NCI-H226 (cell line): ENCODE measurements at regions not wholly inside any gene's neighbourhood (a gene's known extent, or its start where the extent isn't known, plus 50 kb on each side); places are given as distances from the start of the nearest gene placed in this dataset.

Experiments
- DNase-seq: peaks from one replicate; pipeline ENCODE4 v3.0.0-alpha.2; 2015

DNA sequence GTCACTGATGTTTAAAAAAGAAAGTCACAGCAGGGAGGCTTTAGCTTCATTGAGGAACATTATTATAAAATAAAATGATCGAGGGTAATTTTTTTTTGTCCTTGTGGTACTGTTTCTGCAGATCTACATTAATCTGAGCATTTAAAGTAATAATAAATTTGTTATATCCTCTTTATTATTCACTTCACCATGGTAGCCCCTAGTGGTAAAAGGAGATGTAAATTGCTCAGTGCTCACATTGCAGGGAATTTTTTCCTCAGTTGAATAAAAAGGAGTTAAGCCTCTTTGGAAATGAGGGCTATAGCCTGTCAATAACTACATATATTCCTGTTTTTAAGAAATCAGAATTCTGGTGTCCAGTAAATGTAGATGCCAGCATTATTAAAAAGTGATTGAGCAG lies 99.7 kb upstream of the VPREB1 start:
- DNase-seq = no peak

DNA sequence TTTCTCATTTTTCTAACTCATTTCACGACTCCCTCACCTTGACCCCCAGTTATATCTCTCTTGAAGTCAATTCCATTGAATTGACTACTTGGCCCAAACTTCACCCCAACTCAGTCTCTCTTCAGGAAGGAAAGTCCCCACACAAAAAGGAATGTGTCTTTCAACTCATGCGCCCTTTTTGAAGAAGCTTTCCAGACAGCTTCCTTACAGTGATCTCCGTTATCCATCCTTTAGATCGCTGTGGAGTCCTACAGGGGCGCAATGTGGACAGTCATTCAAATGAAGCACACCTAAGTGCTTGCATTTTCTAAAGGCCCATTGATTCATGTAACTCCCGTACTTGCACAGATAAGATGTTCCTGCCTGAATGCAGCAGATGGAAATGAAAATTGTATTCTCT lies 101.1 kb upstream of the VPREB1 start:
- DNase-seq = no peak

DNA sequence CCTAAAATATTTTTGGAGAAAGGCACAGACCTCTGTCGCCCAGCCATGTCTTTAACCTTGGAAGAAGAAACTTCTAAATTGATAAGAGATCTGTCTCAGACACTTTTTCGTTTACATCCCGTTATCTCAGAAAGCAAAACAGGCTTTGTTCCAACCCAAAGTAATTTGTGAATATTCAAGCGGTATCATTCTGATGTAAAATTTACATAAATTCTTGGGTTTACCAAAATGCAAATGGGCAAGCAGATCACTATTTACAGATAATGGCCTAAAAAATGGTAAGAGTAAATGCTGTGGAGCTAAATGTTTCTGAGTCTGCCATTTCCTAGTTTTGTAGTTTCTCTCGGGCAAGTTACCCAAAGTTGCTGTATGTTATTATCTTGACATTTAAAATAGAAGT lies 101.9 kb upstream of the VPREB1 start:
- DNase-seq = no peak

DNA sequence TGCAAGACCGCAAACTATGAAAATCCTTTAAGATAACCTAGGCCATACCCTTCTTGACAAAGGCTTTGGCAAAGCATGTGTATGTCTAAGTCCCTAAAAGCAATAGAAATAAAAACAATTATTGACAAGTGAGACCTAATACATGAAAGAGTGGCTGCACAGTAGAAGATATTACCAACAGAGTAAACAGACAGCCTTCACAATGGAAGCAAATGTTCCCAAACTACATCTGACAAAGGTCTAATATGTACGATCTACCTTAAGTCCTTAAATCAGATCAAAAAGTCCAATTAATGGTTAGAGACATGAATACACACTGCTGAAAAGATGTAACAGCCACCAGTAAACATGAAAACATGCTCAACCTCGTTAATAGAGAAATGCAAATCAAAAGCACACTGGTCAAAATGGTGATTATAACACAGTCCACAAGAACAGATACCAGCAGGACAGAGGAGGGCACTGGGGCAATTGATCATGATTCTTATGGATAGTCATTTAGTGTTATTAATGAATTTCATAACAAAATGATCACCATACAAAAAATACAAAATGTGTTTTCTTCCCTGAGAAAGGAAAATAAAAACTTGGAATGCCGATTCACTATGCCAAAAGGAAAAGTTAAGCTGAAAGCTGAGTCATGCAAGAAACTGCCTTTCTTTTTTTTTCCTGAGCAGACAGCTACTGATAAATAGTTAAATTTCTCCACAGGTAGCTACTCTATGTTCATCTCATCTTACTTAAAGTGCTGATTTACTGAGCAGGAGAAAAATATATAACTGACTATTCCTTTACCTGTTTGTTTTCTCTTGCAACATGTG lies 102.6 kb upstream of the VPREB1 start:
- no peak for DNase-seq

DNA sequence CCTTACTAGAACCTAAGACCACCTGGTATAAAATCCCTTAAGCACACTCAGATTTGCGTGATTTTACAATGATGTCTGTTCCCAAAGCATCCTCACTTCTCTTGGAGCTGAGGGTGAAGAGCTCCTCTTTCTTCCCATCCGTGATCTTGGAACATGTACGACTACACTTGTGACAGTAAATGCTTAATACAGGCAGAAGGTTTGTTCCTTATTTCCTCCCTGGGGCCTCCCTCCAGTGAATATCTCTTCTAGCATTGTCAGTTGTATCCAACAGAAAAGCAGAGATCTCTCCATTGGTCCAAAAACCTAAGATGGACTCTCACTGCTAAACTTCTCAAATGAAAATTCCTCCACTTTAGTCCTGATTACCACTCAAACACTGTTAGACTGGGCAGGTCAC lies 103.6 kb upstream of the VPREB1 start:
- DNase-seq = no peak

DNA sequence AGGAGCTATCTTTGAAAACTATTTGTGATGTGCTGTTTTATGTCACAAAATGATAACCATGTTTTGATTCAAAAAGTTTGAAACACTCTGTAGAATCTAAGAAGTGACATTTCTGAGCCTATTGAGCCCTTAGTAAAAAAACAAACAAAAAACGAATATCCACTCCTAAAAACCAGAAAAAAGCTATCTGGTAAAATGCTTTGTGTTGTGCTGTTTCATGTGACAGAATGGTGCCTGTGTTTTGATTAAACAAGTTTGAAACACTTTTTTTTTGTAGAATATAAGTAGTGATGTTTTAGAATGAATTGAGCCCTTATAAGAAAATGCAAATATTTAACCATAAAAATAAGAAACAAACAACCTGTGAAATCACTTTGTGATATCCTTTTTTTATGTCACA lies 105.2 kb upstream of the VPREB1 start:
- no peak for DNase-seq

DNA sequence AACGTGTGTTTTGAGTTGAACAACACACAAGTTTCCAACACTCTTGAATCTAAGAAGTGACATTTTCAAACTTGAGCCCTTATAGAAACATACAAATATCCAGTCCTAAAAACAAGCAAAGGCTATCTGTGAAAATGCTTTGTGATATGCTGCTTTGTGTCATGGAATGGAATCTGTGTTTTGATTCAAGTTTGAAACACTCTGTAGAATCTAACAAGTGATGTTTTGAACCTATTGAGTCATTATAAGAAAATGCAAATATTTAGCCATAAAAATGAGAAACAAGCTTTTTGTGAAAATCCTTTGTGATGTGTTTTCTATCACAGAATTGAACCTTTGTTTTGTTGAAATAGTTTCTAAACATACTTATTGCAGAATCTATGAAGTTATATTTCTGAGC lies 105.7 kb upstream of the VPREB1 start:
- no peak for DNase-seq

DNA sequence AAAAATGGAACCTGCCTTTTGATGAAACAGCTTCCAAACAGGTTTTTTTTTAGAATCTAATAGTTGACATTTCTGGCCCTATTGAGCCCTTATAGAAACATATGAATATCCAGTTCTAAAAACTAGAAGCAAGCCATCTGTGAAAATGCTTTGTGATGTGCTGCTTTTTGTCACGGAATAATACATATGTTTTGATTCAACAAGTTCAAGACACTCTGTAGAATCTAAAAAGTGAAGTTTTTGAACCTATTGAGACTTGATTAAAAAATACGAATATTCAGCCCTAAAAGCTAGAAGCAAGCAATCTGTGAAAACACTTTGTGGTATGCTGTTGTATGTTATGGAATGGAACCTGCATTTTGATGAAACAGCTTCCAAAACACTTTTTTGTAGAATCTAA lies 106.7 kb upstream of the VPREB1 start:
- no peak for DNase-seq

DNA sequence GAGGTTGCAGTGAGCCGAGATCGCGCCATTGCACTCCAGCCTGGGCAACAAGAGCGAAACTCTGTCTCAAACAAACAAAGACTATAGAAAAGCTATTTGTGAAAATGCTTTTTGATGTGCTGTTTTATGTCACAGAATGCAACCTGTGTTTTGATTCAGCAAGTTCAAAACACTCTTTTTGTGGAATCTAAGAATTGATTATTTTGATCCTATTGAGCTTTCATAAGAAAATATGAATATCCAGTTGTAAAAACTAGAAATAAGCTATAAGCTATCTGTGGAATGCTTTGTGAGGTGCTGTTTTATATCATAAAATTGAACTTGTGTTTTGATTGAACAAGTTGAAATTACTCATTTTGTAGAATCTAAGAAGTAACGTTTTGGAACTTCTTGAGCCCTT lies 110.7 kb upstream of the VPREB1 start:
- no peak for DNase-seq

DNA sequence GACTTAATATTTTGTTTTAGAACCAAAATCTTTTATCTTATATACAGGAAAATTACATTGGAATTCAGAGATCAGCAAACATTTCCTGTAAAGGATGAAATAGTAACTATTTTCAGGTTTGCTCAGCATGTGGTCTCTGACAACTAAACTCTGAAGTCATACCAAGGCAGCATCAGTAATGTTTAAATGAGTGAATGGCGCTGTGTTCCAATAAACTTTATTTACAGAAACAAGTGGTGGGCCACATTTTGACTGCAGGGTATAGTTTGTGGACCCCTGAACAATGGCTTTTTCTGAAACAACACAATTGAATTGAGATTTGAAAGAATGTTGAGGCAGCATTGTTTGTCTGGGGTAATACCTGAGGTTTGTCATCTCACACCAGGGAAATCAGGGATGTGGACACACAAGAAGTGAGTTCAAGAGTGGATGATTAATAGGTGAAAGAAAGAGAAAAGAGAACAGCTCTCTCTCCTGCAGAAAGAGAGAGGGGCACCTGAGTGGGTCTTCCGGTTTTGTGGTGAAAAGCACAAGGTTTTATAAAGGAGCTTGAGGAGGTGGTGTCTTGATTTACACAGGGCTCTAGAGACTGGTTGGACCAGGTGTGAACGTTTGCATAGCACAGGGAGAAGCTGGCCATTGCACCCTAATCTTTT lies 113.5 kb upstream of the VPREB1 start:
- DNase-seq = no peak

DNA sequence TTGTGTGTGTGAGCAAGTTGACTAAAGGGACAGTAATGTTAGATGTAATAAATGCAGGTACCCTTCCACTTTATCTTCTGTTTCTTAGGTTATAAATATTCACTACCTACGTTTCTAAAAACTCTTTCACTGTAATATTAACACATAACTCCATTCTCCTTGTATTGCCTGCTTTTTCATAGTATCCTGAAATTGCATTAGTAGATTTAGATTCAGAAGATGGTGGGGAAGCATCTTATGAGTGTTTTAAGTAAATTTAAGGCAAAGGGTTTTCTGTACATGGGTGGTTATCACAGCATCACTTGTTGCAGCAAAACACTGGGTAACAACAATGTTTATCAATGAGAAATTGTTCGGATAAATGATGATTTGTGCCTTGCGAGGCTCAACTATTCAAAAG lies 115.2 kb upstream of the VPREB1 start:
- DNase-seq = no peak

DNA sequence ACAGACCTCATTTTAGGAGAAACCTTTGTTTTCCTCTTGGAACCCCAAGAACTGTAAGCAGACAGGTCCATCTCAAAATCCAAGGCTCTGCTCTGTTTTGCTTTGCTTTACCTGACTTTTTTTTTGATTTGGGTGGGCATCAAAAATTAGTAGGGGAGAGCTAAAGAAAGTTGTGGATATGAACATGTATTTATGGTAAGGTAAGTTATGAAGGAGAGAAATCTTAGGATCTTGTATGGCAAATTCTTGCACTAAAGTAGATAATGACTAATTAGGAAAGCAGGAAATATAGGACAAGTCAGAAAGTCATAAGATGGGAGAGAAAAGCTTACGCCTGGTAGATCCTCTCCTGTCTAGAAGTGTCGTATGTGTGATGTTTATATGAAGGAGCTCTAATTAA lies 116.1 kb upstream of the VPREB1 start:
- DNase-seq = no peak

DNA sequence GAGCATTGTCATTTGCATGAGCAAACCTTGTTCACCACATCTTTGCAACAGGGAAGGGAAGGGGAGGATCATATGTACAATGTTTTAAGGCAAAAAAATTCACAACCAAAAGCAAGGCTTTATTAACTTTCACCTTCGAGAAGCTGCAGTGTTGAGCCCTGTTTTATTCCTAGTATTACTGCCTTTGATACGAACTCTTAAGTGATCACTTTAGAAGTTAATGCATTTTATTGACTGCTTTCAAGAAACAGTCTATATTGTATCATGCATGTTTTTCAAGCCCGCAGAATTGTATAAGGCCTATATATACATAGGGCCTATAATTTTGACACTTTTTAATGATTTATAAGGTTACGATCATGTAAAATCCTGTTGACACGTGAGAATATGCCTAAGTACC lies 117.5 kb upstream of the VPREB1 start:
- DNase-seq = no peak

DNA sequence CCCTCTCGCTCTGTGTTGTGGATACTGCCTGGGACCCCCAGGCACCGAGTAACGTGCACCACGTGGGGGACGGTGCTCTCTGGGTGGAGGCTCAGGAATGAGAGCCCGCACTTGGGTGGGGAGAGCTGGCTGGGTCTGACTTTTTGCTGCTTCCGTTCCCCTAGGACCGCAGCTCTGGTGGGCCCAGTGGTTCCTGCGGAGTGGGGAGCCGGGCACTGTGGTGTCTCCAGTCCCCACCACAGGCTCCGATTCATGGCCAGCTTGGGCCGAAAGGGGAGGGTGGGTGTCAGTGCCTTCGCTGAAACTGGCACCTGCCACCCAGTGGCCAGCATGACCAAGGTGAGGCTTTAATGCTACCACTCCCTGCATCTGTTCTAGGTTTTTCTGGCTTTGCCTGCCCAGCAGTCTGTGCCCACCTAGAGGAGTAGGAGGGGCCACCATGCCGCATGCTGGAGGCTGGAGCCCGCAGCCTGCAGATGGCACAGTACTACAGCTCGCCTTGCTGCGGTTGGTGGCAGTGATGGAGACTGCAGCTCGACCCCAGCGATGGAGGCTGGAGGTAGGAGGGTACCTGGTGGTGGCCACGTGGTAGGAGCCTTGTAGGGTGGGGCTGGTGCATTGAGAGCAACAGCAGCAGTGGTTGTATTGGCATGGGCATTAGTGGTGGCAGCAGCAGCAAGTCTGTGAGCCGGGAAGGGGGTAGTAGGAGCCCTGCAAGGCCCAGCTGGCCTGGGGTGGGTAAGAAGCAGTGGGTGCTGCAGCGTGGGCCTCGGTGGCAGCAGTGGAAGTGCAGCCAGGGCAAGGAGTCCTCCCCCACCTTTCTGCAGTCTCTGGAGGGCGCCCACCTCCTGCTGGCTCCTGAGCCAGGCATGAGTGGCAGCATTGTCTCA lies 118.8 kb upstream of the VPREB1 start:
- no peak for DNase-seq

DNA sequence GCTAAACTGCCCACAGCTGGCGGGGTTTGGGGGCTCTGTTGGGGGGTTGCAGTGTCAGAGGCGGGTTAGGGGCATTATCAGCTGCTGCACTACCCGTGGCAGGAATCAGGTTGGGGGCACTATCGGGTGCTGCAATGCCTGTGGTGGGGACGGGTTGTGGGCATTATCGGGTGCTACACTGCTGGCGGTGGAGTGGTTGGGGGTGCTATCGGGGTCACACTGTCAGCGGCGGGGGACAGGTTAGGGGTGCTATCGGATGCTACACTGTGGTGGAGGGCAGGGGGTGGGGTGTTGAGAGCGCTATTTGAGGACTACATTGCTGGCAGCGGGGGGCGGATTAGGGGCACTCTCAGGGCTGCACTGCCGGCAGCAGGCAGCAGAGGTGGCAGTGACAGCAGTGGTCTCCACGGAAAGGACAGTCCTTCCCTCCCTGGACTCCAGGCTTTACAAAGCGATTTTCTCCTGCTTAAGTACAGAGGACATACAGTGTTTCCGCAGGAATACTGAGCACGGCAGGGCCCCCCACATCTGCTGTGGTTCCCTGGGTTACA lies 119.5 kb upstream of the VPREB1 start:
- DNase-seq = no peak

DNA sequence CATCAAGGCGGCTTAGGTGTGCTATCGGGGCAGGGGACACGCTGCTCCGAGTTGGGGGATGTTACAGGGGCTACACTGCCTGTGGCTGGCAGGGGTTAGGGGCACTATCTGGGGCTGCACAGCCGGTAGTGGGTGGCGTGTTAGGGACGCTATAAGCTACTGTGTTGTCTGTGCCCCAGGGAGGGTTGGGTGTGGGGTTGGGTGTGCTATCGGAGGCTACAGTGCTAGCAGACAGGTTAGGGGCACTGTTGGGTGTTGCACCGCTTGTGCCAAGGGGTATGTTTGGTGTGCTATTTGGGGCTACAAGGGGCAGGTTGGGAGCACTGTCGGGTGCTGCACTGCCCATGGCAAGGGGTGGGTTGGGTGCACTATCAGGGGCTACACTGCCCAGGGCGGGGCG lies 120.2 kb upstream of the VPREB1 start:
- no peak for DNase-seq

DNA sequence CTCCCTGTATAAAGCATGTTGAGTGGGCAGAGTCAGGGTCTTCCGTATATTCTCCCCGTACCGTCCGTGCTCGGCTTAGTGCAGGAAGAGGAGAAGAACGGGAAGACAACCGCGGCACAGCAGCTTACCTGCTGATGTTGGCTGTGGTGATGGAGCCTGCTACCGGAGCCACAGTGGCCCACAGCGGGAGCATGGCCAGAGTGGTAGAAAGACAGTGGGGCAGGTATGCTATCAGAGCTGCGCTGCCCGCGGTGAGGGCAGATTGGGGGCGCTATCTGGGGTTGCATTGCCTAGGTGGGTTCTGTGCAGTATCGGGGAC lies 120.7 kb upstream of the VPREB1 start:
- no peak for DNase-seq

DNA sequence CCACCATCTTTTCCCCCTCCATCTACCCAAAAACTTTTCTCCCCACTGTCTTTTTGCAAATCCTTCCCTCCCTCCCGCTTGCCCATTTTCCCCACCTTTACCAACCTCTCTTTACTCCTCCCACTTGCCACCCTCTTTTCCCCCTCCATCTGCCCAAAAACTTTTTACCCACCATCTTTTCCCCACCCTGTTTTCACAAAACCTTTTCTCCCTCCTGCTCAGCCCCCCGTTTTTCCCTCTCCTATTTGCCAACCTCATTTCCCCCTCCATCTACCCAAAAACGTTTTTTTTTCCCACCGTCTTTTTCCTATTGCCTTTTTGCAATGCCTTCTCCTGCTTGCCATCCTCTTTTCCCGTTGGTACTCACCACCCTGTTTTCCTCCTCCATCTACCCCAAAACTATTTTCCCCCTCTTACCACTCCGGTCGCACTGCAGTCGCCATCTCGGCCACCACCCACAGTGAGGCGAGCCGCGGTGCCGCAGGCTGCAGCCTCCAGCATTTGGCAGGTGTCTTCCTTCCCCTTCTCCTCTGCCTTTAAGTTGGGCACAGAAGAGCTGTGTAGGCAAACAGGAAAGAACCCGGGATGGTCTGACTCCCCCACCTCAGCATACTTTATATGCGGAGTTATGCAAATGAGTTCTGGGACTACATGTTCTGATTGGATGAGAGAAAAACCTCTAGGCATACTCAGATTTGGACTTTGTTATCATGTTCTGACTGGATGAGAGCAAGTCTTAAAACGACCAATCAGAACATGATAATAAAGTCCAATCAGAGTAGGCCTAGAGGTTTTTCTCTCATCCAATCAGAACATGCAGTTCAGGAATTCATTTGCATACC lies 121.2 kb upstream of the VPREB1 start:
- DNase-seq = no peak

DNA sequence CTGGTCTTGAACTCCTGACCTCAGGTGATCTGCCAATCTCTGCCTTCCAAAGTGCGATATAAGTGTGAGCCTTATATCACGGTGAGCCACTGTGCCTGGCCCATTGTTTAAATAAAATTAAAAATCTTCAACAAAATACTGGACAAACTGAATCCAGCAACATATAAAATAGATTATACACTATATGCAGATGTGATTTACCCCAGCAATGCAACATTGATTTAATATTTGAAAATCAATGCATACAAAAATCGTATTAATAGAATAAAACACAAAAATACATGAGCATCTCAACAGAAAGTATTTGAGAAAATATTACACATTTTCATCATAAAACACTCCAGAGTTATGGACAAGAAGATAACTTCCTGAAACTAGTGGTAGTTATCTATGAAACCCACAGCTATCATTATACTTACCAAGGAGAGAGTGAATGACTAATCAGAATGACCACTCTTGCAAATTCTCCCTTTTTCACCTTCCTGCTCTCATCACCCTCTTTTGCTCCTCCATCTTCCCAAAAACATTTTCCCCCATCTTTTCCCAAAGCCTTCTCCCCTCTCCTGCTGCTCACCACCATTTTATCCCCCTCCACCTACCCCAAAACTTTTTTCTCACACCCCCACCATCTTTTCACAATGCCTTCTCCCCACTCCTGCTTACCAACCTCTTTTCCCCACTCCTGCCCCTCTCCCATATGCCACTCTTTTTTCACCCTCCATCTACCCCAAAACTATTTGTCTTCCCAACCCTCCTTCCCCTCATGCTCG lies 122.1 kb upstream of the VPREB1 start:
- DNase-seq = no peak

DNA sequence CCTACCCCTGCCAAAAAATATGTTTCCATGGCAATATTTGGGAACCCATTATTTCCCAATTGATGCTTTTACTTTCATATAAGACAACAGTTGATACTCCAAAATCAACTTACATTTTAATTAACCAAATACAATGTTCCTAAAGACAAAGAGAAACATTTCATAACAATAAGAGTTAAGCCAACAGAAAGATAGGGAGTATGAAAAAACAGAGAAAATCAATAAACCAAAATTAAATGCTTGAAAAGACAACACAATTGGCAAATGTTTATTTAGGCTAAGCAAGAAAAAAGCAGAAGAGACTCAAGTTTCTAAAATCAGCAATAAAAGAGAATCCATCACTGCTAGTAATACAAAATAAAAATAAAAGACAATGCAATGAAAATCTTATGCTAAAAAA lies 123.1 kb upstream of the VPREB1 start:
- DNase-seq = no peak

DNA sequence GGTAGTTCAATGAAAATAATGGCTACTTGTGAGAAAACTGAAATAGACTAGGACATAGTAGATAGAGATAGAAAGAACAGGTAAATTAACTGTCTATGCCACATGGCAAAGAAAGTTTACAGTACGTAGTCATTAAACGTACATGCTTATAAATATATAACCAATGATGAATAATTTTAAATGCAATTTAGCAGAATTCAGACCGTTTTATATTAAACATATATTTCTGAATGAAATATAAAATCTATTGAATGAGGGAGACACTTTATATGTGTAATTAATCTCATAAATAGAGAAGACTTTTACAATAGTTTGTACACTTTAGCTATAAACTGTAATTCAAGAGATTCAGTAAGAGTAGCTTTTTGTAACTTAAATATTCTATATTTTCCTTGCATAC lies 124.4 kb upstream of the VPREB1 start:
- DNase-seq = no peak

DNA sequence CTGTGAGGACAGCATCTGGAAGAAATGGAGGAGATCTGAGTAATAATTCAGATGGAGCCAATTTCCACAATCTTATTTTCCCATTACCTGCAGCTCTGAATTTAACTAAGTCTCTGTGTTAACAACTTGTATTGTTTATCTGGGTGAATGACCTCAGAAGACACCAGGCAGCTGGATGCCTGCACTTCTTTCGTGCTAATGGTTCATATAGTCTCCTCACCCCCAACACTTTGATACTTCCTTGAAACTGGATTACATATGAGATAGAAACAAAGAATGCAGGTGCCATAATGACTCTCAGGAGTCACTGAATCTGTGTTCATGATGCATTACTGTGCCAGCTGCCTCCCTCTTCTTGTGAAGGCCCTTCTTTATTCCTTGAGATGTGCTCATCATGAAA lies 125.6 kb upstream of the VPREB1 start:
- no peak for DNase-seq
